IPS DF 6.9 (cell line): ENCODE measurements at regions not wholly inside any gene's neighbourhood (a gene's known extent, or its start where the extent isn't known, plus 50 kb on each side); places are given as distances from the start of the nearest gene placed in this dataset.

Source experiments
- DNase-seq: peaks from one replicate; pipeline ENCODE4 v3.0.0-alpha.2; 2013; ENCODE audit warnings: low read depth, low spot score
- H3K27ac ChIP-seq: one replicate; pipeline ENCODE4 v1.5.1; 2013; ENCODE audit warnings: low read length, control low read depth
- H3K27me3 ChIP-seq: 2 replicates; pipeline ENCODE4 v1.6.1; 2013; ENCODE audit warnings: mild to moderate bottlenecking, low read length; ENCODE audit not compliant: control insufficient read depth, insufficient read depth
- H3K36me3 ChIP-seq: 2 replicates; pipeline ENCODE4 v1.6.1; 2013; ENCODE audit warnings: low read length; ENCODE audit not compliant: control insufficient read depth, insufficient read depth
- H3K4me1 ChIP-seq: 2 replicates; pipeline ENCODE4 v1.6.1; 2013; ENCODE audit warnings: low read length; ENCODE audit not compliant: control insufficient read depth, insufficient read depth
- H3K4me3 ChIP-seq: 2 replicates; pipeline ENCODE4 v1.5.1; 2013; ENCODE audit warnings: mild to moderate bottlenecking, low read length
- H3K9me3 ChIP-seq: 2 replicates; pipeline ENCODE4 v1.6.1; 2013; ENCODE audit warnings: low read length, inconsistent platforms; ENCODE audit not compliant: control insufficient read depth, insufficient read depth
- WGBS: extraction: QIAGEN DNeasy Blood & Tissue Kit; methylation state at CpG from one replicate; pipeline ENCODE4 v1.1.7; 2013; ENCODE audit warnings: mixed read lengths, missing lambda C conversion rate; ENCODE audit not compliant: insufficient read length, insufficient coverage; 5-methylcytosine and 5-hydroxymethylcytosine counted together

DNA sequence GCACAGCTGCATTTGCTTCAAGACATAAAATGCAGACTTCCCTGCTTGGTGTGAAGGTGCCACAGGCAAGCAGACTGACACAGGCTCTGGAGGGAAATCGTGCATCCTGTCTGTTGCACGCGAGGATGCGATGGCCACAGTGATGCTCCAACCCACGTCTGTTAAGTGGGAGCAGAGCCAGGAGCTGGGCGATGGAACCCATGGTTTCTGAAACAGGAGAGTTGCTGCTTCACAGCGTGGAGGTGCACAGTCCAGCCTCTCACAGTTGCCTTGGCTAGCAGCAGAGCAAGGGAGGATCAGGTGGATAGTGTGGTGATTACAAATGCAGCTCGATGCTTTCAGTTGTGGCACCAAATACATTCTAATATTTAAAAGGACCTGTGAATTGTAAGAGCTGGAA is 108.8 kb downstream of the TENT4A start:
- no peaks in the 10 kb centered on the region for H3K36me3 ChIP-seq
- no peak for DNase-seq
- H3K27me3 ChIP-seq = no peaks in the 10 kb centered on the region
- no peak overlapping the region for H3K4me3 ChIP-seq
- no peak overlapping the region for H3K27ac ChIP-seq
- H3K9me3 ChIP-seq = no peaks in the 10 kb centered on the region
- peaks cover 3% of the 10 kb centered on the region for H3K4me1 ChIP-seq
- WGBS = no CpG with 5 or more reads among the region's 8 CpGs

DNA sequence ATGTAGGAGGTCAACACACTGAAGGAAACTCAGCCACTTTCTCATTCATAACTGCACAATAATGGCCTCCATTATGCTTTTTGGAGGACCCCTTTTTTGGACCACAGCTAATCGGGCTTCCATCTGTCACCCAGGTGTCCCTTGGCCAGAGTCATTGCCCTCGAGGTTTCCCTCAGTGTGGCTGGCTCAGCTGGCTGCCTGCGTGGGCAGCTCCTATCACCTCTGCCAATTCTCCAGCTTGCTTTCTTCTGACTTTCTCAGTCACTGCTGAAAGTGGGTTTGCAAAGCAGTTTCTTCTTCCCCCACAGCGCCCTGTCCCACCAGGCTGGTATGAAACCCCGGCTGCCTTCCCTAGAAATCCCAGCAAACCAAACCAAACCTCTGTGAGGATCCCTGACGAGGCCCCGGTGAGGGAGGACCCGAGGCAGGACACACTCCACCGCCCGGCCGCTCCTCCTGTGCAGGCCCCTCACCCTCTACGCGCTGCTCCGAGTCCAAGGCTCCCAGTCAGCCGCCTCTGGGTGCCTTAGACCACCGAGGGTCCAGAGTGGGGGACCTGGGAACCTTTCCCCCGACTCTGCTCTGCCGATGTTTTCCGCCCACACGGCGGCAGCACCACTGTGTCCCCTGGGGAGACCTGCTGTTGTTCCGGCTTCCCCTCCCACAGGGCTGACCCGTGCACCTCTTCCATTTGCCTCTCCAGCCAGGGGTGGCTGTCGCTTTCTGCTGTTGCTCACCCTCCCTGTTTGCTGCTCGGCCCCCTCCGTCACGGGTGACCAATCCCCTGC is 109.5 kb downstream of the TENT4A start:
- no peaks in the 10 kb centered on the region for H3K27me3 ChIP-seq
- no peak overlapping the region for H3K4me3 ChIP-seq
- no peak overlapping the region for H3K27ac ChIP-seq
- no peak for DNase-seq
- no peaks in the 10 kb centered on the region for H3K9me3 ChIP-seq
- peaks cover 3% of the 10 kb centered on the region for H3K4me1 ChIP-seq
- no CpG with 5 or more reads among the region's 27 CpGs for WGBS
- no peaks in the 10 kb centered on the region for H3K36me3 ChIP-seq

DNA sequence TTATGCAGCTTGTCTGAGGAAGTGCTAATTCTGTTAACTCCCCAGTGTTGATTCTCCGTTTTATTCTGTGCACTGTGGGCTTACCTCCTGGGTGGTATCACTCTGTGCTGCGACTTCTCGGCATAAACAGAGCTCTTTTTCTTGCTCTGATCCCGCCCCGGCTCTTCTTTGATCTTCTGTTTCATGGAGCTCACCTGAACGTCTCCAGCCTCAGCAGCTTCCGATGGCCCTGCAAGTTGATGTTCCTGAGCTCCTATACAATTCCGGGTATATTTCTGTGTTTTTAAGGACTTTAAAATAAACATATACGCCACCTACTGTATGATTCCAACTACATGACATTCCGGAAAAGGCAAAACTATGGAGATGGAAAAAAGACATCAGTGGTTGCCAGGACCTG is 110.8 kb downstream of the TENT4A start:
- no peaks in the 10 kb centered on the region for H3K27me3 ChIP-seq
- H3K27ac ChIP-seq = no peak overlapping the region
- H3K9me3 ChIP-seq = no peaks in the 10 kb centered on the region
- no CpG with 5 or more reads among the region's 10 CpGs for WGBS
- no peak for DNase-seq
- no peaks in the 10 kb centered on the region for H3K36me3 ChIP-seq
- H3K4me3 ChIP-seq = no peak overlapping the region
- peaks cover 3% of the 10 kb centered on the region for H3K4me1 ChIP-seq

DNA sequence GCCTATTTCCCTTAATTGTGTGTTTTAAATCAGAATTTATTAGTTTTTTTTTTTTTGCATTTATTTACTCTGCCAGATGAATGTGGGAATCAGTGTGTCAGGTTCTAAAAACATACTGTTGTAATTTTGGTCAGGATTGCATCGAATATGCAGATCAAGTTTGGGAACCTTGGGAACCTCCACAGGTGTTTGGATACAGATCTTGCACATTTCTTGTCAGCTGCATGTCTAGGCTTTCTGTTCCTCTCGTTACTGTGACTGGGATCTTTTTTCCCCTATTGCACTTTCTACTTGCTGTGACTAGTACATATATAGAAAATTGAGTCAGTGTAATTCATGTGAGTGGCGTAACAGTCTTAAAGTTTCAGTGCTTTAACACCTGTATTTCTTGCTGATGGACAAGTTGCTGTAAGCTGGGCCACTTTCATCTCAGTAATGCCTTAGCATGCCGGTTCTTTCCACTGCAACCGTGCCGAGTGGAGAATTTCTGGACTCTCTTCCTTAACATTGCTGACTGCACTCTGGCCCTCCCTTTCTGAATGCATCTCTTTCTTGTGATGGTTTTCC is 112.5 kb downstream of the TENT4A start:
- Histone ChIP-seq H3K36me3 (no peaks in the 10 kb centered on the region), H3K27me3 (no peaks in the 10 kb centered on the region), H3K4me1 (peaks cover 3% of the 10 kb centered on the region), H3K9me3 (no peaks in the 10 kb centered on the region), H3K4me3 (no peak overlapping the region), H3K27ac (no peak overlapping the region)
- no CpG with 5 or more reads among the region's 6 CpGs for WGBS
- DNase-seq = no peak

DNA sequence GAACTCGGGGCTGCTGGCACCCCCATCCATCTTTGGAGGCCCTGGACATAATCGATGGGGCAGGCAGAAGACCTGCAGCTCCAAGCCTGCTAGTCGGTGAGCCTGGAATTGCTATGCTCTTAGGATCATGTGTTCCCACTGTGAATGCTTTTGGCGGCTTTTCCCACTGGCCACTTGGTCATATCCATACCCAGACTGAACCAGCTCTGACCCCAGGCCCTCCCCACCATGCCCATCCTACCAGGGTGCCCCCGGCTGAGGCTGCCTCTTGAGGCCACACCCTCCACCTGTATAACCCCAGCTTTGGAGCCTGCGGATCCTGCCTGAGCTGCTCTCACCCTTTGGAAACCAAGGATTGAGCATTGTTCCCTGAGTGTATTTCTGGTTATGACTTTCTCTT is 113.5 kb downstream of the TENT4A start:
- no peak for DNase-seq
- H3K27ac ChIP-seq = no peak overlapping the region
- peaks cover 3% of the 10 kb centered on the region for H3K4me1 ChIP-seq
- H3K36me3 ChIP-seq = no peaks in the 10 kb centered on the region
- no peaks in the 10 kb centered on the region for H3K9me3 ChIP-seq
- H3K27me3 ChIP-seq = no peaks in the 10 kb centered on the region
- WGBS = no CpG with 5 or more reads among the region's 6 CpGs
- no peak overlapping the region for H3K4me3 ChIP-seq

DNA sequence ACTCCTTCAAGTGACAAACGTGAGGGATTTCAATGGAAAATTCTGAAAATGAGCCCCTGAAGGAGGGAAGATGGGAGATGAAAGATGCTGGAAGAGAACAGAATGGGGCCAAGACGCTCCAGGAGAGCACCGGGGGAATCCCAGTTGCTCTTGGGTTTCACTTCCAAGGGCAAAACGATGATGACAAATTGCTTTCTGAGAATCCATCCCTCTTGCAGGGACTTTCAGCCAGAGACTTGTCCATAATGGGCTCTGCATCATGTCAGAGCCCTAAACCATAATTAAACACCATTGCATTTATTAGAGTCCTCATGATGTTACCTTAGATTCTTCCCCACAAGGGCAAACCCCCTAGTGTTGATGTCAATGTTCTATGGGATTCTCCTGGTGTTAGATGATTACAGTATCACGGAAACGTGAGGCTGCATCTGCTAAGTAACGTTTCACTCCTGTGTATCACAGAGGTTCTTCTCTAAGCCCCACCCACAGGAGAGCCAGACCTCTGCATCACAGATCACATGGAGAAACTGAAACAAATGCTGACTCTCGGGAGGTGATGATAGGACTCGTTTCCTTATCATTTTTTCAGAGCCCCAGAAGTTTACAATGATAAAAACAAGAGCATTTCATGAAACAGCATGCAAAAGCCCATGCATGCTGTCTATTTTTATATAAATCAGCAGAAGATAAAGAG is 114.4 kb downstream of the TENT4A start:
- no CpG with 5 or more reads among the region's 9 CpGs for WGBS
- Histone ChIP-seq H3K36me3 (no peaks in the 10 kb centered on the region), H3K9me3 (no peaks in the 10 kb centered on the region), H3K4me1 (peaks cover 3% of the 10 kb centered on the region), H3K4me3 (no peak overlapping the region), H3K27ac (no peak overlapping the region), H3K27me3 (no peaks in the 10 kb centered on the region)
- no peak for DNase-seq

DNA sequence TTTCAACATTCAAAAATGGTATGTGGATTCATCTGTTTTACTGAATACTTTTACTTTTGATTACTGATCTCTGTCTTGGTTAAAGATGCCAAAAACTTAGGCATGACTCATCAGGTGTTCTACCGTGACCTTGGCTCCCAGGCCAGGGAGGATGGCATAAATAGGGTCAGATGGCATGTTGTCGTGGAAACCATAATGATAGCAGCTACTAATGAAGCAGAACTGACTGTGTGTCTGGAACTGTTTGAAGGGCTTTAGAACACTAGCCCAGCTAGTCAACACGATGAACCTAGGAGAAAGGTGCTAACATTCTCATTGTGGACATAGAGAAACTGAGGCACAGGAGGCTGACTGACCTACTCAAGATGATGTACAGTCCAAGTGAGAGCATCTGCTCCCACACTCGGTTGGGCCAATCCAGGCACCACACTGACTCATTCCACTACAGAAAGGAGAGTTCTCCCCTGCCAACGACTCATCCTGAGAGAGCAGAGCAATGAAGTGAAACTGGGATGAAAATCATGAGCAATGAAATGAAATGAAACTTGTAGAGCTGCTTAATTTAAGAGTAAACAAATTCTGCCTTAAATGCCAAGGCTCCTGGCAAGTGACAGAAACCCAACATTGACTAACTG is 116.0 kb downstream of the TENT4A start:
- no peak for DNase-seq
- Histone ChIP-seq H3K9me3 (no peaks in the 10 kb centered on the region), H3K4me3 (no peak overlapping the region), H3K36me3 (no peaks in the 10 kb centered on the region), H3K27ac (no peak overlapping the region), H3K27me3 (no peaks in the 10 kb centered on the region), H3K4me1 (no peaks in the 10 kb centered on the region)
- WGBS = no CpG with 5 or more reads among the region's 5 CpGs

GRCh38 chr5:6830643-6831239 is 117.5 kb downstream of the TENT4A start:
- WGBS = no CpG with 5 or more reads among the region's 15 CpGs
- no peaks in the 10 kb centered on the region for H3K4me1 ChIP-seq
- no peak overlapping the region for H3K27ac ChIP-seq

GRCh38 chr5:6831678-6832671 is 118.7 kb downstream of the TENT4A start:
- Histone ChIP-seq H3K4me1 (no peaks in the 10 kb centered on the region), H3K27me3 (no peaks in the 10 kb centered on the region), H3K9me3 (no peaks in the 10 kb centered on the region), H3K36me3 (no peaks in the 10 kb centered on the region), H3K27ac (no peak overlapping the region), H3K4me3 (no peak overlapping the region)
- no CpG with 5 or more reads among the region's 7 CpGs for WGBS
- DNase-seq = no peak

More at GRCh38 chr5:6830643-6831239, 117.5 kb downstream of the TENT4A start:
- no peaks in the 10 kb centered on the region for H3K9me3 ChIP-seq
- no peak for DNase-seq
- H3K27me3 ChIP-seq = no peaks in the 10 kb centered on the region
- no peak overlapping the region for H3K4me3 ChIP-seq
- H3K36me3 ChIP-seq = no peaks in the 10 kb centered on the region
